ENCODE measurements at regions not wholly inside any gene's neighbourhood (a gene's known extent, or its start where the extent isn't known, plus 50 kb on each side); places are given as distances from the start of the nearest gene placed in this dataset.

- no peak for TF ChIP-seq CTCF (conservative IDR thresholded peaks at IDR 0.05 in 1 of 2, IDR thresholded peaks at IDR 0.05 in 1 of 2; ENCODE audit: low read depth in 1 of 2, low read length in 2 of 2)
- TF ChIP-seq EZH2 (IDR thresholded peaks at IDR 0.05; ENCODE audit: low read length, missing control alignments), result no peak
Observed at GRCh38 chr18:42174909-42175308, 219.9 kb downstream of the PIK3C3 start.

Measured in fibroblast of lung (primary cell).